ENCODE measurements at regions not wholly inside any gene's neighbourhood (a gene's known extent, or its start where the extent isn't known, plus 50 kb on each side); places are given as distances from the start of the nearest gene placed in this dataset.

- TF ChIP-seq, protein P1, sequence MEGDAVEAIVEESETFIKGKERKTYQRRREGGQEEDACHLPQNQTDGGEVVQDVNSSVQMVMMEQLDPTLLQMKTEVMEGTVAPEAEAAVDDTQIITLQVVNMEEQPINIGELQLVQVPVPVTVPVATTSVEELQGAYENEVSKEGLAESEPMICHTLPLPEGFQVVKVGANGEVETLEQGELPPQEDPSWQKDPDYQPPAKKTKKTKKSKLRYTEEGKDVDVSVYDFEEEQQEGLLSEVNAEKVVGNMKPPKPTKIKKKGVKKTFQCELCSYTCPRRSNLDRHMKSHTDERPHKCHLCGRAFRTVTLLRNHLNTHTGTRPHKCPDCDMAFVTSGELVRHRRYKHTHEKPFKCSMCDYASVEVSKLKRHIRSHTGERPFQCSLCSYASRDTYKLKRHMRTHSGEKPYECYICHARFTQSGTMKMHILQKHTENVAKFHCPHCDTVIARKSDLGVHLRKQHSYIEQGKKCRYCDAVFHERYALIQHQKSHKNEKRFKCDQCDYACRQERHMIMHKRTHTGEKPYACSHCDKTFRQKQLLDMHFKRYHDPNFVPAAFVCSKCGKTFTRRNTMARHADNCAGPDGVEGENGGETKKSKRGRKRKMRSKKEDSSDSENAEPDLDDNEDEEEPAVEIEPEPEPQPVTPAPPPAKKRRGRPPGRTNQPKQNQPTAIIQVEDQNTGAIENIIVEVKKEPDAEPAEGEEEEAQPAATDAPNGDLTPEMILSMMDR (IDR thresholded peaks at IDR 0.05): no peak
- TF ChIP-seq POLR2AphosphoS5 (IDR thresholded peaks at IDR 0.05) (no peak), EP300 (IDR thresholded peaks at IDR 0.05) (no peak), POLR2A (IDR thresholded peaks at IDR 0.05; ENCODE audit: low read depth) (no peak)
Observed at GRCh38 chr6:81925201-81925600, 172.7 kb upstream of the TENT5A start.
